ENCODE measurements at regions not wholly inside any gene's neighbourhood (a gene's known extent, or its start where the extent isn't known, plus 50 kb on each side); places are given as distances from the start of the nearest gene placed in this dataset.

GRCh38 chrX:10697616-10698317 lies 77.4 kb upstream of the MID1 start:
- no peak overlapping the region for H3K4me2 ChIP-seq (ENCODE audit: insufficient read depth in 1 of 2, low read depth in 2 of 2, low read length in 2 of 2)
- H3K27ac ChIP-seq (ENCODE audit: low read depth, low read length): no peak overlapping the region
- H3K27me3 ChIP-seq (replicated peaks in 1 of 4; ENCODE audit: control insufficient read depth in 3 of 4, extremely low read depth in 1 of 4, insufficient read depth in 3 of 4, low read length in 3 of 4): no peaks in the 10 kb centered on the region
- H3K56ac ChIP-seq (replicated peaks; ENCODE audit: insufficient read length, low read depth, low read length): no peak overlapping the region
- H3K18ac ChIP-seq (ENCODE audit: extremely low read depth, low read length): no peak overlapping the region
- no peak overlapping the region for H2AK5ac ChIP-seq (ENCODE audit: low read depth, low read length)
- H2BK5ac ChIP-seq (ENCODE audit: low read depth, low read length): no peak overlapping the region
- TF ChIP-seq CTBP2 (IDR thresholded peaks at IDR 0.05; ENCODE audit: borderline replicate concordance, insufficient read depth, insufficient read length, low read length) (no peak), RAD21 (IDR thresholded peaks at IDR 0.05 in 1 of 2, conservative IDR thresholded peaks at IDR 0.05 in 1 of 2; ENCODE audit: low read depth in 2 of 2, low read length in 2 of 2) (no peak), RNF2 (IDR thresholded peaks at IDR 0.05; ENCODE audit: borderline replicate concordance, low read depth, low read length, missing control alignments, poor library complexity, severe bottlenecking) (no peak), ZNF274 (IDR thresholded peaks at IDR 0.05; ENCODE audit: borderline replicate concordance, extremely low read depth, low read length) (no peak), EP300 (IDR thresholded peaks at IDR 0.05; ENCODE audit: borderline replicate concordance in 1 of 2, low read depth in 2 of 2, low read length in 2 of 2) (no peak)
- H3K14ac ChIP-seq (ENCODE audit: insufficient read length): no peak overlapping the region
- DNase-seq (ENCODE audit: low read depth in 1 of 2, low spot score in 2 of 2) (no peak), FAIRE-seq (no peak)
- H2BK15ac ChIP-seq (ENCODE audit: low read length): no peak overlapping the region
- H3K9ac ChIP-seq (replicated peaks in 1 of 4; ENCODE audit: extremely low read depth in 1 of 4, low read depth in 3 of 4, low read length in 3 of 4): no peak overlapping the region
- H2BK12ac ChIP-seq (ENCODE audit: low read depth, low read length): no peak overlapping the region
- H2BK20ac ChIP-seq (ENCODE audit: low read length): no peak overlapping the region
- H3K36me3 ChIP-seq (ENCODE audit: control insufficient read depth in 2 of 4, insufficient read depth in 4 of 4, low read length in 3 of 4): no peaks in the 10 kb centered on the region
- H4K91ac ChIP-seq (replicated peaks; ENCODE audit: insufficient read length, low read length): no peak overlapping the region
- H2BK120ac ChIP-seq (replicated peaks; ENCODE audit: low read depth, low read length): no peak overlapping the region
- no peaks in the 10 kb centered on the region for H3K79me1 ChIP-seq (ENCODE audit: low read depth, low read length)
- H3K4ac ChIP-seq (replicated peaks; ENCODE audit: insufficient read length, low read depth, low read length): no peak overlapping the region
- H3K79me2 ChIP-seq (ENCODE audit: control insufficient read depth in 1 of 2, insufficient read depth in 2 of 2, low read length in 2 of 2): no peaks in the 10 kb centered on the region
- H3K9me3 ChIP-seq (ENCODE audit: insufficient read depth in 2 of 2, low read depth in 1 of 2, low read length in 1 of 2): no peaks in the 10 kb centered on the region; a peak in 1 of 4 replicates
- no peaks in the 10 kb centered on the region for H4K20me1 ChIP-seq (replicated peaks in 1 of 2; ENCODE audit: control insufficient read depth in 1 of 2, insufficient read depth in 2 of 2, low read length in 2 of 2)
- 100% methylated on average over 7 of the region's 7 CpGs; no CpG with 5 or more reads in 1 of the 2 experiments for WGBS, 2 experiments (ENCODE audit: extremely low coverage in 1 of 2, insufficient coverage in 1 of 2, insufficient read length in 1 of 2, insufficient replicate concordance in 2 of 2, low coverage in 1 of 2, low lambda C conversion rate in 2 of 2, missing lambda C conversion rate in 1 of 2)
- POLR2A ChIA-PET (ENCODE audit: partially characterized antibody): no interaction called here
- H4K8ac ChIP-seq (ENCODE audit: extremely low read depth, insufficient read depth, low read length): no peak overlapping the region
- H3K4me1 ChIP-seq (replicated peaks in 1 of 4; ENCODE audit: control insufficient read depth in 3 of 4, insufficient read depth in 4 of 4, low read length in 3 of 4): no peaks in the 10 kb centered on the region
- CTCF ChIA-PET (ENCODE audit: partially characterized antibody): no interaction called here
- H3K4me3 ChIP-seq (ENCODE audit: extremely low read depth in 1 of 4, insufficient read depth in 2 of 4, low read depth in 3 of 4, low read length in 4 of 4): no peak overlapping the region
- no peak overlapping the region for H4K5ac ChIP-seq (ENCODE audit: insufficient read length, low read depth, low read length)
- no peak overlapping the region for H2AFZ ChIP-seq (ENCODE audit: low read length)
- no peak overlapping the region for H3K23ac ChIP-seq (ENCODE audit: insufficient read length)
- H3K23me2 ChIP-seq (ENCODE audit: low read depth, low read length): no peaks in the 10 kb centered on the region
